ENCODE measurements at regions not wholly inside any gene's neighbourhood (a gene's known extent, or its start where the extent isn't known, plus 50 kb on each side); places are given as distances from the start of the nearest gene placed in this dataset.

DNA sequence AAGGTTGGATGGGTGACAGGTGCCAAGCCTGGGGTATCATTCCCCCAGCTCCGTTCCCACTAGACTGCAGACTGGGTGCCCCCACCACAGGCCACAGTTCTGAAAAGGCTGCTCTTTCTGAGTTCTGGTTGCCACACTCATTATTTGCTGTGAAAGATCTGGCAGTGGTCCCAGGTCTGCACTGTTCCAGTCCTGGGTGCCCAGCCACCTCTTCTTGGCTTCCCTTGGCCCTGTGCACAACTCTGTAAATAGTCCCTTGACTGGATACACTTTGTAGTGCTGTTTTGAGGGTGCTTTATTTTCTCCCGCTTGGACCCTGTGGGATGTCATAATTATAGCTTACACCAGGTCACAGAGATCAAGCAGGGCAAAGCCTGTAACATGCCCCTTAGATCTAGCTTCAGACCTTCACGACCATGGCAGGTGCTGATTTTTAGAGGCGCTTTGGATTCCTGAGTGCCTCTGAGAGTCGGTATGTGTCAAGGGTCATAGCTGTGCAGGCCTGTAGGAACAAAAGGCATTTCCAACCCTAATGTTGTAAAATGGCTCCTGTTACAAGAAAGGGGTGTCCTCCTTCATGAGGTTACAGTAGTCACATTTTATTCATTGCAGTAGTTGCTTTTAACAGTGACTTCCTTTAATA, 344.9 kb downstream of the ICE1 start:
- Histone ChIP-seq H3K4me3 (ENCODE audit: low read depth, low read length) (no peak overlapping the region), H3K36me3 (ENCODE audit: control insufficient read depth, insufficient read depth, low read length) (no peaks in the 10 kb centered on the region), H3K27me3 (ENCODE audit: control insufficient read depth, insufficient read depth, low read length) (no peaks in the 10 kb centered on the region)
- DNase-seq (ENCODE audit: low read depth), result no peak
- TF ChIP-seq, protein P1, sequence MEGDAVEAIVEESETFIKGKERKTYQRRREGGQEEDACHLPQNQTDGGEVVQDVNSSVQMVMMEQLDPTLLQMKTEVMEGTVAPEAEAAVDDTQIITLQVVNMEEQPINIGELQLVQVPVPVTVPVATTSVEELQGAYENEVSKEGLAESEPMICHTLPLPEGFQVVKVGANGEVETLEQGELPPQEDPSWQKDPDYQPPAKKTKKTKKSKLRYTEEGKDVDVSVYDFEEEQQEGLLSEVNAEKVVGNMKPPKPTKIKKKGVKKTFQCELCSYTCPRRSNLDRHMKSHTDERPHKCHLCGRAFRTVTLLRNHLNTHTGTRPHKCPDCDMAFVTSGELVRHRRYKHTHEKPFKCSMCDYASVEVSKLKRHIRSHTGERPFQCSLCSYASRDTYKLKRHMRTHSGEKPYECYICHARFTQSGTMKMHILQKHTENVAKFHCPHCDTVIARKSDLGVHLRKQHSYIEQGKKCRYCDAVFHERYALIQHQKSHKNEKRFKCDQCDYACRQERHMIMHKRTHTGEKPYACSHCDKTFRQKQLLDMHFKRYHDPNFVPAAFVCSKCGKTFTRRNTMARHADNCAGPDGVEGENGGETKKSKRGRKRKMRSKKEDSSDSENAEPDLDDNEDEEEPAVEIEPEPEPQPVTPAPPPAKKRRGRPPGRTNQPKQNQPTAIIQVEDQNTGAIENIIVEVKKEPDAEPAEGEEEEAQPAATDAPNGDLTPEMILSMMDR (IDR thresholded peaks at IDR 0.05; ENCODE audit: insufficient read depth, low read length, poor library complexity, severe bottlenecking), result no peak

DNA sequence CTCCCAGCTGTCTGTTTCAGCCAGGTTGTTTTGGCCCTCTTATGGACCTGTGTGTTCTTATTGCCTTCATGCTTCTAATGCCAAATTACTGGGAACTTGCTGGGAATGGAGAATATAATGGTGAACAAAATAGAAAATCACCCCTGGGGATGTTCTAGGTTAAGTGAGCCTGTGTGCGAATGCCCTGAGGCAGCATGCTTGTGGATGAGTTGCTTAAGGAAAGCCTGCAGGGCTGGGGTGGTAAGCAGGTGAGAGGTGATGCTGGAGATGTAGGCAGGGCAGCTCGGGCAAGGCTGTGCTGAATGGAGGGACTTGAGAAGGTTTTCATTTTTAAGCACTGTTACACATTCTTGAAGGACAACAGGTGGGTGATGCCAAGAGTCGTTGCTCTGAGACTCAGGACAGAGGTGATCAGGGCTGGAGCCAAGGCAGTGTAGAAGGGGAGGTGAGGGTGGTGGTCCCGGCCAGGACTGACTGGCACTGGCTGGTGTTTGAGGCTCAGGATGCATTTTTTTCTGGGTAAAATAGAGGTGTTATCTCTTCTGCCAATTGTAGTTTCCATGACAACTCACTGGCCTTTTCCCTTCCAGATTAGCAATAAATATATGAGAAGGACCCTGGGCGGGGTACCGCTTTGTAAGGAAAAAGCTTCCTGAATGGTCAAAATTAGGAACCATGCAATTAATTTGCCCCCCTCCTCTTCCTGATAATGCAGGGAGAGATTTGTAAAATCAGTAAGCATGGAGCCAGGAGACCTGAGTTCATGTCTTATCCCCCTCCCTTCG, 342.8 kb downstream of the ICE1 start:
- TF ChIP-seq, protein P1 (IDR thresholded peaks at IDR 0.05; ENCODE audit: insufficient read depth, low read length, poor library complexity, severe bottlenecking), result no peak
- Histone ChIP-seq H3K36me3 (ENCODE audit: control insufficient read depth, insufficient read depth, low read length) (no peaks in the 10 kb centered on the region), H3K27me3 (ENCODE audit: control insufficient read depth, insufficient read depth, low read length) (no peaks in the 10 kb centered on the region), H3K4me3 (ENCODE audit: low read depth, low read length) (no peak overlapping the region)
- no peak for DNase-seq (ENCODE audit: low read depth)

DNA sequence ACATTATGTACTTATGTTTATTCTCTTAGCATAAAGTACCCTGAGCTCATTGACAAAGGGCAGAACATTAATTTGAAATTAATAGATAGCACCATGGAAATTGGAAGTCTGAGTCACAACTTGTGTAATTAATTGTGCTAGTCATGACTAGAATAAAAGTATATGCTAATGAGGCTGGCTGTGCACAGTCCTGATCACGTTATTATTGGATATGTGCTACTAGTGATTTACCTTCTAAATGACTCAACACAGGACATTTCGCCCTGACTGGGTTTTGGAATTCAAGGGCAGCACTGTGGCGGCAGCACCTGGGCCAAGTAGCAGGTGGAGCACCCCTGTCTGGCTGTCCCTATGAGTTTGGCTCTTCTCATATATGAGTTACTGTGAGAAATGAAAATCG, 341.8 kb downstream of the ICE1 start:
- H3K4me3 ChIP-seq (ENCODE audit: low read depth, low read length), result no peak overlapping the region
- no peak for DNase-seq (ENCODE audit: low read depth)
- H3K27me3 ChIP-seq (ENCODE audit: control insufficient read depth, insufficient read depth, low read length), result no peaks in the 10 kb centered on the region
- TF ChIP-seq, protein P1 (IDR thresholded peaks at IDR 0.05; ENCODE audit: insufficient read depth, low read length, poor library complexity, severe bottlenecking), result no peak
- H3K36me3 ChIP-seq (ENCODE audit: control insufficient read depth, insufficient read depth, low read length), result no peaks in the 10 kb centered on the region

DNA sequence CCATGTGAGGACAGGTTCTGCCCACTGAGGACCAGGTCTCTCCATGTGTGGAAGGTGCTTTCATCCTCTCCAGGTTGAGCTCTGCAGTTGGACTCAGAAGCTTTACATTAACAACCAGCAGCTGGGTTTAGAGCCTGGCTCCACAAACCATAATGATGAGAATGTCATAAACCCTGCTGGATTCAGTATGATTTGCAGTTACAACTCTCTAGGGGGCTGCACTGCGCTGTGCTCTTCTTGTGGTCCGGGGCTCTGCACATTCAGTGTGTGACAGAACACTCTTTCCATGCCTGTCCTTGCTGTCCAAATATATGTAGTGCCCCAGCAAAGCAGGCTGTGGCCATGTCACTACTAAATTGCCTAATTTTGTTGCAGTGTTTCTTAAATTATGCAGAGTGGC, 334.3 kb downstream of the ICE1 start:
- no peak for DNase-seq (ENCODE audit: low read depth)
- TF ChIP-seq, protein P1 (IDR thresholded peaks at IDR 0.05; ENCODE audit: insufficient read depth, low read length, poor library complexity, severe bottlenecking), result no peak
- H3K4me3 ChIP-seq (ENCODE audit: low read depth, low read length), result no peak overlapping the region
- no peaks in the 10 kb centered on the region for H3K27me3 ChIP-seq (ENCODE audit: control insufficient read depth, insufficient read depth, low read length)
- H3K36me3 ChIP-seq (ENCODE audit: control insufficient read depth, insufficient read depth, low read length), result no peaks in the 10 kb centered on the region

DNA sequence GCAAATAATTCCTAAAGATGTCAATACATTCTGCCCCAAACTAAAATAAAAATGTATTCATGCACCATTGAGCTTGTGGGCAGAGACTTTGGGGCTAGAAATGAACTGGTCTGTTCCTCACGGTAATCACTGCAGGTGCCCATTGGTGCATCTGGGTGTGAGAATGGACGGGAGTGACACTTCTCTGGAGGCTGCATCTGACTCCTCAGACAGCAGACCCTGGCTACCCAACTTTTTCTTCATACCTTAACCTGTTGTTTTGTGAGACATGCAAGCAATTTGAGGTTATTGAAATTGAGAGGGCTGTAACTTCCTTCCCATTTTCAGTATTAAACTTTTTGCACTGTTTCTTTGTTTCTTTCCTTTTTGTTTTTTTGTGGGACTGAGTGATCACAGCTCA, 333.4 kb downstream of the ICE1 start:
- TF ChIP-seq, protein P1 (IDR thresholded peaks at IDR 0.05; ENCODE audit: insufficient read depth, low read length, poor library complexity, severe bottlenecking), result no peak
- no peak for DNase-seq (ENCODE audit: low read depth)
- no peak overlapping the region for H3K4me3 ChIP-seq (ENCODE audit: low read depth, low read length)
- H3K27me3 ChIP-seq (ENCODE audit: control insufficient read depth, insufficient read depth, low read length), result no peaks in the 10 kb centered on the region
- no peaks in the 10 kb centered on the region for H3K36me3 ChIP-seq (ENCODE audit: control insufficient read depth, insufficient read depth, low read length)
